Upper lobe of left lung (tissue), 6 donors: ENCODE measurements at regions not wholly inside any gene's neighbourhood (a gene's known extent, or its start where the extent isn't known, plus 50 kb on each side); places are given as distances from the start of the nearest gene placed in this dataset.
"Not testable (repeated sequence)": the region's sequence is repeated elsewhere in the genome, so short reads cannot be mapped to it uniquely, and the experiment has no call there.

Experiments used
- ATAC-seq, 2 donors: fragments of 200-7000 bp; cut with Tn5 transposase; one replicate each; pipeline ENCODE4 v1.9.1; 2022; ENCODE audit warnings: mild to moderate bottlenecking in 2 of 2, moderate library complexity in 2 of 2; ENCODE audit not compliant: low FRiP score in 2 of 2
- DNase-seq, 2 donors: peaks; one replicate each; pipeline ENCODE4 v3.0.0-alpha.2; 2019 to 2020
- H3K27ac ChIP-seq, 4 donors: fragments of 200-600 bp; sonication (generic); one replicate each; pipeline ENCODE4 v1.5.1; 2016 to 2019
- H3K27me3 ChIP-seq, 4 donors: fragments of 200-600 bp; sonication (generic); one replicate each; pipeline ENCODE4 v1.5.1; 2017 to 2019
- H3K36me3 ChIP-seq, 4 donors: fragments of 200-600 bp; sonication (generic); one replicate each; pipeline ENCODE4 v1.5.1; 2016 to 2019
- H3K4me1 ChIP-seq, 4 donors: fragments of 200-600 bp; sonication (generic); one replicate each; pipeline ENCODE4 v1.5.1; 2018 to 2019
- H3K4me3 ChIP-seq, 4 donors: fragments of 200-600 bp; sonication (generic); one replicate each; pipeline ENCODE4 v1.5.1; 2017 to 2019; ENCODE audit warnings: mild to moderate bottlenecking in 2 of 4, moderate library complexity in 1 of 4
- H3K9me3 ChIP-seq, 4 donors: fragments of 200-600 bp; sonication (generic); one replicate each; pipeline ENCODE4 v1.5.1; 2018 to 2019
- EP300 ChIP-seq, 4 donors: sonication (generic); formaldehyde crosslinking; IDR thresholded peaks; one replicate each; pipeline ENCODE4 v1.5.1; 2017; ENCODE audit warnings: antibody characterized with exemption in 4 of 4, control low read depth in 2 of 4
- POLR2A ChIP-seq, 4 donors: fragments of 450-650 bp; IDR thresholded peaks; one replicate each; pipeline ENCODE4 v1.5.1; 2016 to 2017; ENCODE audit warnings: antibody characterized with exemption in 4 of 4, mild to moderate bottlenecking in 2 of 4
- POLR2AphosphoS5 ChIP-seq, 2 donors: sonication (generic); formaldehyde crosslinking; IDR thresholded peaks; one replicate each; pipeline ENCODE4 v1.5.1; 2017; ENCODE audit warnings: antibody characterized with exemption in 2 of 2
- WGBS, 2 donors: methylation state at CpG; one replicate each; pipeline ENCODE4 v1.1.5; 2017 to 2018; 5-methylcytosine and 5-hydroxymethylcytosine counted together
- TF ChIP-seq, protein P1 (sequence below), 6 experiments: fragments of 450-650 bp in 4 of 6; fragments of 200-600 bp in 2 of 6; sonication (generic) in 2 of 6; IDR thresholded peaks; one replicate each; pipeline ENCODE4 v1.5.1; 2016 to 2019; ENCODE audit warnings: antibody characterized with exemption in 6 of 6
- donor health status: DM: no; HTN: no; CAD: no; lungs with moderate emphysema.
- donor health status: DM: no; HTN: yes; CAD: no; lungs with severe emphysema.

DNA sequence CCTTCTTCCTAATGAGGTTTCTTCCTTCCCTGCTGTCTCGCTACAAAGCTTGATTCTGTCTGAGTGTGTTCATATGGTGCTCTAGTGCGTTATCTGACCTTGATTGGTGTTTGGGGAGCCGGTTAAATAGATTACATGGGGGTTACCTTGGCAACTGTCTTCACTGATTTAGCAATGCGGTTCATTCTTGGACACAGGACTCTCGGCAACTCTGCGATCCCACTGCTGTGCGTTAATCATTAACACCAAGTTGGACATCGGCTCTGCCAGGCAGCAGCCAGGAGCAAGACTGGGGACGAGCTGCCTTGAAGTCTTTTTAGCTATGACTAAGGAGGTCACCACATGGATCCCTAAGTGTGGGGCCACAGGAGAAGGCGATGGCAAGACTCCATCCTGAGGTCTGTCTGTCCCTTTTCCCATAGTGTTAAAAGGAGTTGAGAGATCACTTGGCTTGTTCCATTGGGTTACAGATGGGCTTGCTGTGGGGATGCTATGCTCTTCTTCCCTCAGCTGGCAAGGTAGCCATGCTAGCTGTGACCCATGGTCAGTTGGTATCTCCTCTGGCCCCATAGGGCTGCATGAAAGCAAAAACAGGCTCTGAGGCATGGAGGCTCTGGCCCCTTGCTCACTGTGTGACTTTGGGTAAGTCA is 93.4 kb upstream of the MAMLD1 start:
- DNase-seq = no peak
- no peak for ATAC-seq
- H3K27me3 ChIP-seq = no peaks in the 10 kb centered on the region
- TF ChIP-seq POLR2A (IDR thresholded peaks at IDR 0.05) (no peak), POLR2AphosphoS5 (IDR thresholded peaks at IDR 0.05) (no peak), EP300 (IDR thresholded peaks at IDR 0.05) (no peak)
- TF ChIP-seq, protein P1, sequence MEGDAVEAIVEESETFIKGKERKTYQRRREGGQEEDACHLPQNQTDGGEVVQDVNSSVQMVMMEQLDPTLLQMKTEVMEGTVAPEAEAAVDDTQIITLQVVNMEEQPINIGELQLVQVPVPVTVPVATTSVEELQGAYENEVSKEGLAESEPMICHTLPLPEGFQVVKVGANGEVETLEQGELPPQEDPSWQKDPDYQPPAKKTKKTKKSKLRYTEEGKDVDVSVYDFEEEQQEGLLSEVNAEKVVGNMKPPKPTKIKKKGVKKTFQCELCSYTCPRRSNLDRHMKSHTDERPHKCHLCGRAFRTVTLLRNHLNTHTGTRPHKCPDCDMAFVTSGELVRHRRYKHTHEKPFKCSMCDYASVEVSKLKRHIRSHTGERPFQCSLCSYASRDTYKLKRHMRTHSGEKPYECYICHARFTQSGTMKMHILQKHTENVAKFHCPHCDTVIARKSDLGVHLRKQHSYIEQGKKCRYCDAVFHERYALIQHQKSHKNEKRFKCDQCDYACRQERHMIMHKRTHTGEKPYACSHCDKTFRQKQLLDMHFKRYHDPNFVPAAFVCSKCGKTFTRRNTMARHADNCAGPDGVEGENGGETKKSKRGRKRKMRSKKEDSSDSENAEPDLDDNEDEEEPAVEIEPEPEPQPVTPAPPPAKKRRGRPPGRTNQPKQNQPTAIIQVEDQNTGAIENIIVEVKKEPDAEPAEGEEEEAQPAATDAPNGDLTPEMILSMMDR (IDR thresholded peaks at IDR 0.05) = no peak
- no peak overlapping the region for H3K4me3 ChIP-seq
- no peaks in the 10 kb centered on the region for H3K4me1 ChIP-seq
- H3K36me3 ChIP-seq = no peaks in the 10 kb centered on the region
- H3K9me3 ChIP-seq = no peaks in the 10 kb centered on the region
- 59% methylated on average over 10 of the region's 10 CpGs; no CpG with 5 or more reads in 1 of the 2 donors for WGBS, 2 donors
- no peak overlapping the region for H3K27ac ChIP-seq

DNA sequence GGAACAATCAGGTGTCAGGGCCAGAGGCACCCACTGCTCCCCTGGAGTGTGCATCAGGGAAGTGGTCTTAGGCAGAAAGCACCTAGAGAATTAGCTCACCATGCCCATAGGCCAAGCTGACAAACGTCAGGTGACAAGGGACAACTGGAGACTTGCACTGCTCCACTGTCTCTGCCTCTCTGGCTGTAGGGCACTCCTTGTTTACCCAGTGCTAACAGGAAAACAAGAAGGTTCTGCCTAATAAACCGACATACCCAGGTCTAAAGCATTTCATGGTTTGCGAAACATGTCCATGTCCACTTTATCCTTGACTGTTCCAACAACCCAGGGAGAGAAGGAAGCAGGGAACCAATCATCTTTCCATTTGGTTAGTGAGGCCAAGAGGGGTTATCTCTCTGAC is 92.5 kb upstream of the MAMLD1 start:
- Histone ChIP-seq H3K9me3 (no peaks in the 10 kb centered on the region), H3K4me1 (no peaks in the 10 kb centered on the region), H3K36me3 (no peaks in the 10 kb centered on the region), H3K4me3 (no peak overlapping the region), H3K27ac (no peak overlapping the region), H3K27me3 (no peaks in the 10 kb centered on the region)
- ATAC-seq (no peak), DNase-seq (no peak)
- 75% methylated on average over 3 of the region's 3 CpGs; no CpG with 5 or more reads in 1 of the 2 donors for WGBS, 2 donors
- TF ChIP-seq EP300 (IDR thresholded peaks at IDR 0.05) = no peak
- TF ChIP-seq POLR2A (IDR thresholded peaks at IDR 0.05) = no peak
- TF ChIP-seq, protein P1 (IDR thresholded peaks at IDR 0.05) = no peak
- TF ChIP-seq POLR2AphosphoS5 (IDR thresholded peaks at IDR 0.05) = no peak

DNA sequence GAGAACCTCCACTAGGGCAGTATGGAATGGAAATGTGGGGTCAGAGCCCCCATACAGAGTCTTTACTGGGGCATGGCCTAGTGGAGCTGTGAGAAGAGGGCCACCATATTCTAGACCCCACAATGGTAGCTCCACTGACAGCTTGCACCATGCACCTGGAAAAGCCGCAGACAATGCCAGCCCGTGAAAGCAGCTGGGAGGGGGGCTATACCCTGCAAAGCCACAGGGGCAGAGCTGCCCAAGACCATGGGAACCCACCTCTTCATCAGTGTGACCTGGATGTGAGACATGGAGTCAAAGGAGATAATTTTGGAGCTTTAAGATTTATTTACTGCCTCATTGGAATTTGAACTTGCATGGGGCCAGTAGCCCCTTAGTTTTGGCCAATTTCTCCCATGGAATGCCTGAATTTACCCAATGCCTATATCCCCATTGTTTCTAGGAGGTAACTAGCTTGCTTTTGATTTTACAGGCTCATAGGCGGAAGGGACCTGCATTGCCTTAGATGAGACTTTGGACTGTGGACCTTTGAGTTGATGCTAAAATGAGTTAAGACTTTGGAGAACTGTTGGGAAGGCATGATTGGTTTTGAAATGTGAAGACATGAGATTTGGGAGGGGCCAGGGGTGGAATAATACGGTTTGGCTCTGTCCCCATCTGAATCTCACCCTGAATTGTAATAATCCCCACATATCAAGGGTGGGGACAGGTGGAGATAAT is 89.4 kb upstream of the MAMLD1 start:
- H3K36me3 ChIP-seq, H3K9me3 ChIP-seq, ATAC-seq, H3K27me3 ChIP-seq, DNase-seq, H3K4me1 ChIP-seq, H3K4me3 ChIP-seq, H3K27ac ChIP-seq: not testable (repeated sequence)
- WGBS, 2 donors = 69 to 79% methylated on average over 2 to 4 of the region's 4 CpGs

DNA sequence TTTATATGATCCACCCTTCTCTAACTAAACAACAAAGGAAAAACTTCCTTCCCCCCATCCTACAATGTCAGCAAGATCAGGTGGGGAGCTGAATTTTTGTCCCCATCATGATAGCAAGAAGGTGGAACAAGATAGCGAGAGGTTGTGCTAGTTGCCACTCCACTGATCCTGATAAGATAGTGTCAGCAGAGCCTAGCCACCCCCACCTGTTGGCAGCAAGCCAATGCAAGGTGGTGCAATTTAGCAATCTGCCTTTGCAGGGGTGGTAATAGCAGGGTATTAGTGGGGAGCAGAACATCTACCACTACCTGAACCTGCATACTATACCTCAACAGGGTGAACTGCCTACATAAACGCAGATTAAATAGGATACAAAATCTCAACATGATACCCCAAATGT is 80.2 kb upstream of the MAMLD1 start:
- 55 to 63% methylated on average over 2 of the region's 2 CpGs for WGBS, 2 donors
- no peaks in the 10 kb centered on the region for H3K36me3 ChIP-seq
- no peak overlapping the region for H3K4me3 ChIP-seq
- no peak for TF ChIP-seq POLR2AphosphoS5 (IDR thresholded peaks at IDR 0.05)
- TF ChIP-seq, protein P1 (IDR thresholded peaks at IDR 0.05) = no peak
- no peak for TF ChIP-seq POLR2A (IDR thresholded peaks at IDR 0.05)
- TF ChIP-seq EP300 (IDR thresholded peaks at IDR 0.05) = no peak
- DNase-seq (no peak), ATAC-seq (no peak)
- H3K27ac ChIP-seq = no peak overlapping the region
- no peaks in the 10 kb centered on the region for H3K27me3 ChIP-seq
- no peaks in the 10 kb centered on the region for H3K9me3 ChIP-seq
- no peaks in the 10 kb centered on the region for H3K4me1 ChIP-seq

DNA sequence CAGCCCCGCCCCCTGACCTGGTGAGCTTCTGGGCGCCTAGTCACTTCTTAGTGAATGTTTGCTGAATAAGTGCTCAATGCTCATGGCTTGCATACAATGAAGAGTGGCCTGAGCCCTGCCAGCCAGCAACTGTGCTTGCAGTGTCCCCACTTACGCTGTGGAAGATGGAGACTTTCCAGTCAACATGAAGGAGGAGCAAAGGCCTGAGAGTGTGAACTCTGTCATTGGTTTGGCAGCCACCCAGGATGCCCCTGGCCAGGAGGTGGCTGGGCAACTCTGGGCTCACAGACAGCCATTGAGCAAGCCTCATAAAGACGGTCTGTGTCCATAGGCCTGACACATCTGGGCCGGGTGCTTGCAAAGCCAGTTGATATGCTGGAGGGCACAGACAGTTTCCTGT is 72.1 kb upstream of the MAMLD1 start:
- DNase-seq (no peak), ATAC-seq (no peak)
- Histone ChIP-seq H3K36me3 (no peaks in the 10 kb centered on the region), H3K4me3 (no peak overlapping the region), H3K9me3 (no peaks in the 10 kb centered on the region), H3K4me1 (no peaks in the 10 kb centered on the region), H3K27ac (no peak overlapping the region), H3K27me3 (no peaks in the 10 kb centered on the region)
- TF ChIP-seq, protein P1 (IDR thresholded peaks at IDR 0.05) = no peak
- no peak for TF ChIP-seq EP300 (IDR thresholded peaks at IDR 0.05)
- TF ChIP-seq POLR2A (IDR thresholded peaks at IDR 0.05) = no peak
- TF ChIP-seq POLR2AphosphoS5 (IDR thresholded peaks at IDR 0.05) = no peak
- 75 to 87% methylated on average over 3 to 5 of the region's 5 CpGs for WGBS, 2 donors
